Caco-2 (cell line): ENCODE measurements at regions not wholly inside any gene's neighbourhood (a gene's known extent, or its start where the extent isn't known, plus 50 kb on each side); places are given as distances from the start of the nearest gene placed in this dataset.

Experiments
- BruUV-seq: library from RNA; stranded (reverse); fragments of 400-500 nt; replicated peaks from 2 replicates; lab custom pipeline; 2021; lab: Mats Ljungman, UMichigan
- CTCF ChIA-PET: fragments of 300-600 bp; sonication (Branson Sonifier 250); formaldehyde crosslinking; loops from one replicate; lab custom pipeline; 2022; ENCODE audit warnings: antibody characterized with exemption; lab: Charles Lee
- POLR2A ChIA-PET: fragments of 300-600 bp; sonication (Branson Sonifier 250); formaldehyde crosslinking; loops from one replicate; lab custom pipeline; 2022; ENCODE audit warnings: antibody characterized with exemption; lab: Charles Lee
- DNase-seq, 2 experiments: peaks; one replicate each; pipeline versions ENCODE4 v3.0.0 to v3.0.0-alpha.2; 2020 to 2022
- H3K27me3 ChIP-seq: replicated peaks from 2 replicates; pipeline ENCODE4 v1.6.0; 2011; ENCODE audit warnings: low read length; ENCODE audit not compliant: control insufficient read depth, insufficient read depth
- H3K36me3 ChIP-seq: 2 replicates; pipeline ENCODE4 v1.5.1; 2011; ENCODE audit warnings: low read length; ENCODE audit not compliant: control insufficient read depth, insufficient read depth
- H3K4me1 ChIP-seq: fragments of 250-450 bp; sonication (Bioruptor Pico); 2 replicates; pipeline ENCODE4 v1.5.1; 2020; ENCODE audit warnings: mild to moderate bottlenecking
- H3K4me3 ChIP-seq: 2 replicates; pipeline ENCODE4 v1.5.1; 2011; ENCODE audit warnings: low read depth, mild to moderate bottlenecking, control low read depth, low read length
- H3K9me3 ChIP-seq: fragments of 250-450 bp; sonication (Bioruptor Pico); 2 replicates; pipeline ENCODE4 v1.5.1; 2020; ENCODE audit warnings: mild to moderate bottlenecking, moderate library complexity
- H3K27ac Mint-ChIP-seq: one replicate; pipeline ENCODE4 v1.8.0; 2022; ENCODE audit warnings: mixed read lengths; ENCODE audit not compliant: unreplicated experiment
- H3K27me3 Mint-ChIP-seq: one replicate; pipeline ENCODE4 v1.8.0; 2022; ENCODE audit warnings: mixed read lengths; ENCODE audit not compliant: insufficient read depth, unreplicated experiment
- H3K36me3 Mint-ChIP-seq: one replicate; pipeline ENCODE4 v1.8.0; 2022; ENCODE audit warnings: mild to moderate bottlenecking, mixed read lengths; ENCODE audit not compliant: insufficient read depth, unreplicated experiment
- H3K4me1 Mint-ChIP-seq: one replicate; pipeline ENCODE4 v1.8.0; 2022; ENCODE audit warnings: low read depth, mixed read lengths; ENCODE audit not compliant: unreplicated experiment
- H3K4me3 Mint-ChIP-seq: one replicate; pipeline ENCODE4 v1.8.0; 2022; ENCODE audit warnings: mild to moderate bottlenecking, moderate library complexity, mixed read lengths; ENCODE audit not compliant: unreplicated experiment
- H3K9me3 Mint-ChIP-seq: one replicate; pipeline ENCODE4 v1.8.0; 2022; ENCODE audit warnings: mixed read lengths; ENCODE audit not compliant: unreplicated experiment
- CTCF ChIP-seq, 2 experiments: fragments of 200-600 bp in 1 of 2; IDR thresholded peaks; 1 replicate in 1 of 2; 2 replicates in 1 of 2; pipeline versions ENCODE4 v1.5.1 to v1.8.0; 2011 to 2022; ENCODE audit warnings: antibody characterized with exemption in 1 of 2, control low read depth in 1 of 2, inconsistent platforms in 1 of 2, low read depth in 1 of 2, low read length in 1 of 2, mild to moderate bottlenecking in 1 of 2, moderate library complexity in 1 of 2; ENCODE audit not compliant: insufficient read depth in 1 of 2, severe bottlenecking in 1 of 2, unreplicated experiment in 1 of 2
- intact Hi-C: fragments of 100-400 bp; cut with micrococcal nuclease; formaldehyde crosslinking; loops from one replicate; pipeline ENCODE4 v1.10.0; 2022; ENCODE audit not compliant: unreplicated experiment

- Mint-ChIP-seq H3K4me3 (no peak overlapping the region), H3K9me3 (no peaks in the 10 kb centered on the region), H3K27ac (no peak overlapping the region), H3K27me3 (peaks cover 30% of the 10 kb centered on the region), H3K36me3 (no peaks in the 10 kb centered on the region), H3K4me1 (no peaks in the 10 kb centered on the region)
- DNase-seq: no peak
- Histone ChIP-seq H3K4me1 (no peaks in the 10 kb centered on the region), H3K36me3 (no peaks in the 10 kb centered on the region; the same call in 1 of the 2 replicates), H3K4me3 (no peak overlapping the region), H3K9me3 (no peaks in the 10 kb centered on the region), H3K27me3 (no peaks in the 10 kb centered on the region; the same call in none of the 2 replicates)
- no peak for TF ChIP-seq CTCF (IDR thresholded peaks at IDR 0.05; ENCODE audit: insufficient read depth in 1 of 2, low read depth in 1 of 2, low read length in 1 of 2, severe bottlenecking in 1 of 2, unreplicated experiment in 1 of 2)
- POLR2A ChIA-PET: no interaction called here
- intact Hi-C loops: no loop called here
- CTCF ChIA-PET: no interaction called here
- BruUV-seq: no TSS peak
These were observed 303.1 kb upstream of the MKI67 start for GRCh38 chr10:128429321-128429720.

- Histone ChIP-seq H3K36me3 (no peaks in the 10 kb centered on the region; the same call in 1 of the 2 replicates), H3K9me3 (no peaks in the 10 kb centered on the region), H3K4me1 (no peaks in the 10 kb centered on the region), H3K27me3 (no peaks in the 10 kb centered on the region; the same call in none of the 2 replicates), H3K4me3 (no peak overlapping the region)
- no peak for TF ChIP-seq CTCF (IDR thresholded peaks at IDR 0.05; ENCODE audit: insufficient read depth in 1 of 2, low read depth in 1 of 2, low read length in 1 of 2, severe bottlenecking in 1 of 2, unreplicated experiment in 1 of 2)
- Mint-ChIP-seq H3K9me3 (no peaks in the 10 kb centered on the region), H3K27me3 (peaks cover 29% of the 10 kb centered on the region), H3K27ac (no peak overlapping the region), H3K4me3 (no peak overlapping the region), H3K4me1 (no peaks in the 10 kb centered on the region), H3K36me3 (no peaks in the 10 kb centered on the region)
- BruUV-seq: no TSS peak
- intact Hi-C loops: no loop called here
- ChIA-PET CTCF (no interaction called here), POLR2A (no interaction called here)
- DNase-seq: no peak
These were observed 303.8 kb upstream of the MKI67 start for GRCh38 chr10:128429835-128430513.

GRCh38 chr10:128431083-128431482 is 304.9 kb upstream of the MKI67 start:
- DNase-seq: no peak
- no peaks in the 10 kb centered on the region for H3K9me3 ChIP-seq
- no peaks in the 10 kb centered on the region; the same call in none of the 2 replicates for H3K27me3 ChIP-seq
- no peak overlapping the region for H3K27ac Mint-ChIP-seq
- no peak for TF ChIP-seq CTCF (IDR thresholded peaks at IDR 0.05; ENCODE audit: insufficient read depth in 1 of 2, low read depth in 1 of 2, low read length in 1 of 2, severe bottlenecking in 1 of 2, unreplicated experiment in 1 of 2)
- H3K36me3 Mint-ChIP-seq: no peaks in the 10 kb centered on the region
- H3K4me1 Mint-ChIP-seq: no peaks in the 10 kb centered on the region
- no TSS peak for BruUV-seq
- H3K27me3 Mint-ChIP-seq: peaks cover 26% of the 10 kb centered on the region
- ChIA-PET CTCF (no interaction called here), POLR2A (no interaction called here)
- intact Hi-C loops: no loop called here
- no peaks in the 10 kb centered on the region; the same call in 1 of the 2 replicates for H3K36me3 ChIP-seq
- H3K4me3 ChIP-seq: no peak overlapping the region
- H3K9me3 Mint-ChIP-seq: no peaks in the 10 kb centered on the region
- no peak overlapping the region for H3K4me3 Mint-ChIP-seq
- no peaks in the 10 kb centered on the region for H3K4me1 ChIP-seq
